ENCODE measurements at regions not wholly inside any gene's neighbourhood (a gene's known extent, or its start where the extent isn't known, plus 50 kb on each side); places are given as distances from the start of the nearest gene placed in this dataset.
"Not testable (repeated sequence)": the region's sequence is repeated elsewhere in the genome, so short reads cannot be mapped to it uniquely, and the experiment has no call there.

- DNase-seq (ENCODE audit: low read depth in 2 of 2), result no peak
Measured at GRCh38 chr4:111136438-111136837, 513.6 kb upstream of the PITX2 start.

DNA sequence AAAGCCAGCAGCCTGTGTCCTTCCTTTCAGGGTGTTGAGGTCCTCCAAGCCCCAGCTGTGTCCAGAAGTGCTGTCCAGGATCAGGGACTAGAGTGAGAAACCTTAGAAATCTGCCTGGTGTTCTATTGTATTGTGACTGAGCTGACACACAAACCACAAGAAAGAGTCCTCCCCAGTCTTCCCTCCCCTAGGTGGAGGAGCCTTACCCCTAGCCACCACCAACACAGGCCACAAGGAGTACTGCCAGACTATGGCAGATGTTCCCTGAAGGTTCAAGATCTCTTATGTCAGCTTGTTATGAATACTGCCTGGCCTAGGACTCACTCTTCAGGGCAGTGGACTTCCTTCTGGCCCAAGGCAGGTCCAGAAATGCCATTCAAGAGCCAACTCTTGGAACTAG lies 514.1 kb upstream of the PITX2 start:
- no peak for DNase-seq (ENCODE audit: low read depth in 2 of 2)

GRCh38 chr4:111143510-111143909 lies 520.6 kb upstream of the PITX2 start:
- no peak for DNase-seq (ENCODE audit: low read depth in 2 of 2)

GRCh38 chr4:111154934-111155333 lies 532.1 kb upstream of the PITX2 start:
- DNase-seq (ENCODE audit: low read depth in 2 of 2), result no peak

- not testable (repeated sequence) for DNase-seq (ENCODE audit: low read depth in 2 of 2)
Measured at GRCh38 chr4:111164556-111164955, 541.7 kb upstream of the PITX2 start.

- DNase-seq (ENCODE audit: low read depth in 2 of 2), result no peak
Measured at GRCh38 chr4:111174331-111174730, 551.5 kb upstream of the PITX2 start.

DNA sequence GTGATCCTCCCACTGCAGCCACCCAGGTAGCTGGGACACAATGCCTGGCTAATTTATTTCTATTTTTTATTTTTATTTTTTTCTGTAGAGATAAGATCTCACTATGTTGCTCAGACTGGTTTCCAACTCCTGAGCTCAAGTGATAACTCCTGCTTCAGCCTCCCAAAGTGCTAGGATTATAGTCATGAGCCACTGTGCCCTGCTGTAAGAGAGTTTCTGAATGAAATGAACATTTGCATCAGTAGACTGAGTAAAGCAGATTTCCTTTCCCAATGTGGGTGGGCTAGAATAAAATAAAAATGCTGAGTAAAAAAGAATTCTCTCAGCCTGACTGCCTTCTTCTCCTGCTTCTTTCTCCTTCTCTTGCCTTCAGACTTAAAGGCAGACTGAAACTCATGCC lies 555.4 kb upstream of the PITX2 start:
- DNase-seq (ENCODE audit: low read depth in 2 of 2), result no peak

DNA sequence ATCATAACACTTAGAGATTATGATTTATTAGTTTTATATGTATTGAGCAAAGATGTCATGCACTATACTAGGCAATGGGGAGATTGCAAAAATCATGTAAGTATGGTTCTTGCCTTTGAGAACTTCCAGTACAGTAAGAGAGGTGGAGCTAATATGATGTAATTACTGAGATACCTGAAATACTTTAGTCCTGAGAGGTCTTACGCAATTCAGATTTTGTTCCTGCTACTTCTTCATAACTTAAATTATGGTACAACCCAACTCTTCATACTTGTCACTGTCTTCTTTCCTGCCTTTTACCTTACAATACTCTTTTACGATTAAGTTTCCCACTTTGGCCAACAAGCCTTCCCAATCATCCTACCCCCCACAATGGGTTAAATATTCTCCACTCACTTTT lies 564.2 kb upstream of the PITX2 start:
- no peak for DNase-seq (ENCODE audit: low read depth in 2 of 2)

DNA sequence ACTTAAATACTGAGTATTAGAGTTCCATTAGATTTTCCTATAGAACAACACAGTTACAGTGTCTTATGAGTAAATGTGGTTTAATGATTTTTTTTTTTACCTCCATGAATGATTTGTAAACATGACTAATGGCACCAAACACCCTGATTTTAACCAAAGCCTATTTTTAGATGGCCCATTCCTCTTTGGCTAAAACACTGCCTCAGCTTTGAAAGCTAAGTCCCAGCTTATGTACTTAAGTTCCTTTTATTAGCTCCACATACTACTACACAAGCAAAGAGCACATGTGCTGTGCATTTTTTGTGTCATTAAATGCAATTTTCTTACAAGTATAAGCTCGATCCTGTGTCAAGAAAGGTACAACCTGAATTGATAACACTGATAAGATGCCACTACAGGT lies 575.6 kb upstream of the PITX2 start:
- DNase-seq (ENCODE audit: low read depth in 2 of 2), result no peak

- no peak for DNase-seq (ENCODE audit: low read depth in 2 of 2)
Measured at GRCh38 chr4:111204797-111205196, 581.9 kb upstream of the PITX2 start.

DNA sequence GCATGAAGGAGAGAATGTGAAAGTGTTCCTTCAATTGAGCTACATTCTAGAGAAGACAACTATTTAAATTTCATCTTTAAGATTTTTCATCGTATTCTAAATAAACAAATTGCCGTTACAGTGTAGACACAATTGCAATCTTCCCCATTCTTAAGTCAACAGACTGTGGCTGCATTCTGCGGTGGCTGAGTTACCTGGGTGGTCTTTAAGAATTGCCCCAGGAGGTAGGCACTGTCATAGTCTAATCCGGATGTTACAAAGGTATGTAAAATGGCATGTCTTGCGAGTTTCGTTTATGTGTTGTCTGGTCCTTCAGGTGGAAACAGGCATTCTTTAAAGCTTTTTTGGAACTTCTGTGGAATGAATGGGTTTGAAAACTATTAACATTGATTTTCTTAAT lies 586.1 kb upstream of the PITX2 start:
- DNase-seq (ENCODE audit: low read depth in 2 of 2), result no peak

DNA sequence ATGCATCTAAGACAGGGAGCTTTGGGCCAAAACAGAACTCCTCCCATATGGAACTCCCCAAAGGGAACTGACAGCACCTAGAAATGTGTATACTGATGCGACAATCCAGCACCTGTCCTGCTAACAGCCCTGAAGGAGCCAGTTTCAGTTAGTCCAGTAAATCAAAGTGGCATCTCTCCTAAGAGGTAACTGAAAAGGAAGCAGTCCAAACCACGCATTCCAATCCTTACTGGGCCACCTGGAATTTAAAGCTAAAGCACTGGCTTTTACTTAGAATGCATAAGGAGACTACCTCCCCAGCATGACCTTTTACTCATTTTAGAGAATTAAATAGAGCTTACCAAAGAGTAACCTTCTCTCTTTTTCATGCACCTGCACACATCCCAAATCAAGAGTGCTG lies 586.8 kb upstream of the PITX2 start:
- no peak for DNase-seq (ENCODE audit: low read depth in 2 of 2)

DNA sequence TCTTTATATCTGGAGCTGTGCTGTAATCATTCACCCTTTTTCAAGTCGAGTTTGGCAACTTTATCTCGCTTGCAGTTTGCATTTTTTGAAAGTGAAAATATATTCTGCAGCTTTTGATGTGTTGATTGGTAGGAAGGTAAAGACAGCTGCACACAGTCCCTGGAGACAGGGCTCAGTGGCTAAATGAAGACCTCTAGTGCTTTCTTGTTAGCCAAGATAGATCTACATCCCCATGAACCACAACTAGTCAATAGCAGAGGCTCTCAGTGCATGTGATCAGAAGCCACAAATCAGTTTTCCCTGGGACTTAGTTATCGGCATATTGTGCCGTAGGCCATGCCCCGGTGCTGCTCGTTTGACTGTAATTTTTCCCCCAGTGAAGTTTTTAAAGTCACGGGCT lies 587.7 kb upstream of the PITX2 start:
- DNase-seq (ENCODE audit: low read depth in 2 of 2), result no peak

- DNase-seq (ENCODE audit: low read depth in 2 of 2), result no peak
Measured at GRCh38 chr4:111213531-111213930, 590.7 kb upstream of the PITX2 start.

- no peak for DNase-seq (ENCODE audit: low read depth in 2 of 2)
Measured at GRCh38 chr4:111214371-111214770, 591.5 kb upstream of the PITX2 start.

- DNase-seq (ENCODE audit: low read depth in 2 of 2), result no peak
Measured at GRCh38 chr4:111215755-111216154, 592.9 kb upstream of the PITX2 start.

- DNase-seq (ENCODE audit: low read depth in 2 of 2), result no peak
Measured at GRCh38 chr4:111216791-111217190, 593.9 kb upstream of the PITX2 start.

- DNase-seq (ENCODE audit: low read depth in 2 of 2), result no peak
Measured at GRCh38 chr4:111221371-111221770, 598.5 kb upstream of the PITX2 start.

- no peak for DNase-seq (ENCODE audit: low read depth in 2 of 2)
Measured at GRCh38 chr4:111228396-111228795, 605.5 kb upstream of the PITX2 start.

DNA sequence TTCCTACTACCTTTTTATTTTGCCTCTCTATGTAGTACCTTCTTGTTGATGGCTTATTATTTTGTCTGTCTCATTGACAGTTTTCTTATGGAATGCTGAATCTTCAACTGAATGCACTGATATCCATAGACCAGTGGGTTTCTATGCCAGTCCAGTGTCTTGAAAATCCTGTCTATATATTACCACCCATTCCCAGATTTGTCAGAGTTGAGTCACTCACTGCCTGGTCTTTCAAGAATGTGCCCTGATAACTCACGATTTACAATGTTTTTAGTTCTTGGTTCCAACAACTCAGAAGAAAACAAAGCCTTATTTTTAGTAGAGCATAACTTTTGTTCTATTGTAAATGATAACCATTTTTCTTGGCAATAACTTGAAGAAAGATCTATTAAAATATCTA lies 606.0 kb upstream of the PITX2 start:
- DNase-seq (ENCODE audit: low read depth in 2 of 2), result no peak

DNA sequence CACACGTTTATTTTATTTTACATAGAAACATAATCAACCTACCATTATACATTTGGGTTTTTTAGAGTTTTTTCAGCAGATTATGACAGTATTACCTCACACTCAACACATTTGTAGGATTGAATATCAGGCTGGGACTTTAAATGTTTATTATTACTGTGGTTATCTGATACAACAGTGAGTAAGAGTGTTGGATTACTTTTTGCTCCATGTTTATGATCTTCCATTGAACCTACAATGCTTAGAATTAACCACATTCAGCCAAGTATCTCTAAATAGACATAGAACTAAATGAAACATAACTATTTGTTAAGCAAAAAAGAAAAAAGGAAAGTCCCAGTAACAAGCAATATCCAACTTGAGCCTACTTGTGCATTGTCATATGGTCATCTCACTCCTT lies 607.4 kb upstream of the PITX2 start:
- no peak for DNase-seq (ENCODE audit: low read depth in 2 of 2)

GRCh38 chr4:111231281-111231680 lies 608.4 kb upstream of the PITX2 start:
- no peak for DNase-seq (ENCODE audit: low read depth in 2 of 2)

- no peak for DNase-seq (ENCODE audit: low read depth in 2 of 2)
Measured at GRCh38 chr4:111234939-111235338, 612.1 kb upstream of the PITX2 start.

- DNase-seq (ENCODE audit: low read depth in 2 of 2), result no peak
Measured at GRCh38 chr4:111263836-111264235, 641.0 kb upstream of the PITX2 start.

GRCh38 chr4:111266937-111267336 lies 644.1 kb upstream of the PITX2 start:
- no peak for DNase-seq (ENCODE audit: low read depth in 2 of 2)

All from stimulated activated CD4-positive, alpha-beta T cell treated with anti-CD3 and anti-CD28 coated beads, Interleukin-15, amount 100 ng/mL, for 48 hours (primary cell).